Effector CD4-positive, alpha-beta T cell (primary cell): ENCODE measurements at regions not wholly inside any gene's neighbourhood (a gene's known extent, or its start where the extent isn't known, plus 50 kb on each side); places are given as distances from the start of the nearest gene placed in this dataset.
"Not testable (repeated sequence)": the region's sequence is repeated elsewhere in the genome, so short reads cannot be mapped to it uniquely, and the experiment has no call there.

Source experiments
- DNase-seq: peaks from one replicate; pipeline ENCODE4 v3.0.0-alpha.2; 2020

DNA sequence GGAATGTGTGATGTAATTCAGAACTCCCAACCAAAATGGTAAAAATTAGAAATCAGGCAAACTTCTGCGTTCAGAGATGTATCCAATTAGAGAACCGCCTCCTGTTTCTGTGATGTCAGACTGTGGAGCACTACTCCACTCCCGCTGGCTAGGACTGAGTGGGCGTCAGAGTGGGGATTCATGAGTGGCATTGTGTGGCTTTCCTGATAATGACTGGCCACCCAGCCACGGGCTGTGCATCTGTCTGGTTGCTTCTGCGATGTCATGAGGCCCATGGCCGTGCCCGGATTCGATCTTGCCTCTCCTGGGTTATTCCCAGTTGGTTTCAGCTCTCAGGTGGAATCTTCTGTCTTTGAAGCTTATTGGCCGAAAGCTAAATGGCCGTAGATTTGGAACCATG, 87.1 kb upstream of the KCNA1 start:
- no peak for DNase-seq

DNA sequence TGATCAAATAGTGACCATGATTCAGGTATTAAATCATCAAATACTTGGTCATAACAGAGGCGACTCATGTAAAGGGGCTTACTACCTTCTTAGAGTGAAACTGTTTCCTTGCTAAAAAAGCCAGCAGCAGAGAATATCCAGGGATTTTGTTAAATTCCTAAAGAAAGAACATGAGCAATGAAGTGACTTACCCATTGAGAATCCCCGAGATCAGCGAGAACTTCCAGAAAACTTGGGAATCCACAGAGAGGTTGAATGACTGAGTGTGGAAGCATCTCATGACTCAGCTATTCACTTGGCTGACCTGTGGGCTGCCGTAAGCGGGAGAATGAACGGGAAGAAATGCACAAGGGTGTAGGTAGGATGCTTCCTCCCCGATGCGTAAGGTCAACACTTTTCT, 85.3 kb upstream of the KCNA1 start:
- no peak for DNase-seq

DNA sequence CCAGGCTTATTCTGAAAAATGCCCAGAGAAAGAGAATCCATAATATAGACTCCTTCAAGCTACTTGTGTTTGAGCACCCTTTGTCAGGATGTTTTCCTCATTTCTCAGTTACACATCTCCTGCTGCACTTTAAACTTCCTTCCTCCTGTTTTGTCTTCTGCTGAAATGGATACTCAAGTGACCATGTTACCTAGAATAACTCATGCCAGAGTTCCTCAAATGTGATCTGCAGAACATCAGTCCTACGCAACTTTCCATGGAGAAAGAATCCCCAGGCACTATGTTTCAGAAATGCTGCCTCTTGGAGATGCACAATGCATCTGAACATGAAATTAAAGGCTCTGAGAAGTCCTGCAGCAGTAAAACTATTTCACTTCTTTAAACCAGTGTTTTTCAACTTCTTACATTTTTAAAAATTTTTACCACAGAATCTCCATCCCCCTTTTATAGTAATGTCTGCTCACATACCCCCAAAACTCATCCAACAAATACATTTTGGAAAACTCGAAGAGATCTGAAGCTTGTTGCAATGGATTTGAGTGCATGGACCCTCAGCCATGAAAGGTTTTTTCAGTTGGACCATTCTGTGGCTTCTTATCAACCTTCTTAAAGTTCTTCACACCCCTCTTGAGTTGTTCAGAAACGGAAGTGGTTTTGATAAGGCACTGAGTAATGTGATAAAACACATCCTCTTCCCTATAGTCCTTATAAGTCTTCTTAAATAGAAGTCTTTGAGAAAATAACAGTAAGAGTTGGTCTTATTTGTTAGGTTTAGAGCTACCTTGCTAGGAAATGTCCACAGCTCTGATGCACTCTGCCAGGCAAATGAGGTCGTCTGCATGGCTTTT, 84.5 kb upstream of the KCNA1 start:
- no peak for DNase-seq

DNA sequence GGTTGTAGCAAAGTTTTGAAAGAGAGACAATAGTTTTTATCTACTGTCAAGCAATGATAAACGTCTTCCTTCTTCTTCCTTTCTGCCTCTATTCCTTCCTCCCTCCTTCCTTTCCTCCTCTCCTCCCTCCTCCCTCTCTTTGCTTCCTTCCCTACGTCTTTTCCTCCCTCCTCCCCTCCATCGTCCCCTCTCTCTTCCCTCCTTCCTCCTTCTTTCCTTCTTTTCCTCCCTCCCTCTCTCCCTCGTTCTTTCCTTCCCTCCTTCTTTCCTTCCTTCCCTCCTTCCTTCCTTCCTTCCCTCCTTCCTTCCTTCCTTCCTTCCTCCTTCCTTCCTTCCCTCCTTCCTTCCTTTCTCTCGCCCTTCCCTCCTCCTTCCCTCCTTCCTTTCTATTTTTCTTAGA, 82.8 kb upstream of the KCNA1 start:
- no peak for DNase-seq

DNA sequence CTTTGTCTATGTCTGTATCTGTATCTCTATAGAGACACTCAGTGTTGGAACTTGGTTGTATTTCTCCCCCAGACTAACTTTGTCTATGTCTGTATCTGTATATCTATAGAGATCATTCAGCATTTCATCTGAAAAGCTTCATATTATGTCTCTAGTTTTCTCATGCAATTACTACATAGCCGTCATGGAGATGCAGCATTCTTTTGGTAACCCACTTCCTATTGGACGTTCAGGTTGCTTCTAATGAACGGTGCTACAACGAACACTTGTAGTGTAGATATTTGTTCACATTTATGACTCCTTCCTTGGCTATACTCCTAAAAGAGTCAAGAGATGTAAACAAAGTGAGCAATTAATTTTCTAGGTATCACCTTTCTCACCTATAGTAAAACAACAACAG, 81.5 kb upstream of the KCNA1 start:
- no peak for DNase-seq

DNA sequence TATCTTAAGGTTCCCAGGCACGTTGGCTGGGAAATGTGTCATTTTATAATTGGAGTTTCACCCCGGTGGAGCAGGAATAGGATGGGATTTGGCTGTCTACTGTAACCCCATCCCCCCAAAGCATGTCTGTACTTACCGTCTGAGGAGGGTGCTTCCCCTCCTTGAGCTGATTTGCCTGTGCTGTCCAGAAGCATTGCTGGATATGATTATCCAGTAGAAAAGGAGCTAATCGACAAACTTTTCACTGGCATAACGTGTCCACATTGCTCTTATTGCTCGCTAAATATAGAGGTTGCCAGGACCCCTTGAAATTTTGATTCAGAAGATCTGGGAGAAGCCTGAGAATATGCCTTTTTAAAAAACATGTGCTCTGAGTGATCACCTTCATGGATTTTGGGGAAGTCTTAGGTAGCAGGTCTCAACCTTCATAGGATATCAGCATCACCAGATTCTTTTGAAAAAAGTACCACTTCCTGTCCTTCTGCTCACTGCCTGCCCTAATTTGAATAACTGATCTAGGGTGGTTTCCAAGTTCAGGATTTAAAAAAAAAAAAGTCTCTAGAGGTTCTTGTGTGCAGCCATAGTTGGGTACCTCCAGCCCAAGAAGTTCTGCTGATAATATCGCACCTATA, 80.4 kb upstream of the KCNA1 start:
- no peak for DNase-seq

DNA sequence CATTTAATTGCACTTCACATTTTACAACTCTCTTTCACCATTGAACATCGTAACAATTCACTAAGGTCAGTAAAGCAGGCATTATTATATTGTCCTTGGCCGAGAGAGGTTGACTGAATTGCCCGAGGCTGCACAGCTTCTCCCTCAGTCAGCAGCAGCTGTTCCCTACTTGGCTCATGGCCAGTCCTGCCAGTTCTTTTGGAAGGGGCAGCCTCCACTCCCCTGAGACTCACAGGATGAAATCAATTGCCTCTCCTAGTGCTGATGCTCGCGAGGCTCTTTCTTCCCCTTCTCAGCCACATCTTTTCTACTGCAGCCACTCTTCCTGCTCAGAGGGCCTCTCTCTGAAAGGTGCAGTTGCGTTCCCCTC, 79.9 kb upstream of the KCNA1 start:
- DNase-seq, result no peak

DNA sequence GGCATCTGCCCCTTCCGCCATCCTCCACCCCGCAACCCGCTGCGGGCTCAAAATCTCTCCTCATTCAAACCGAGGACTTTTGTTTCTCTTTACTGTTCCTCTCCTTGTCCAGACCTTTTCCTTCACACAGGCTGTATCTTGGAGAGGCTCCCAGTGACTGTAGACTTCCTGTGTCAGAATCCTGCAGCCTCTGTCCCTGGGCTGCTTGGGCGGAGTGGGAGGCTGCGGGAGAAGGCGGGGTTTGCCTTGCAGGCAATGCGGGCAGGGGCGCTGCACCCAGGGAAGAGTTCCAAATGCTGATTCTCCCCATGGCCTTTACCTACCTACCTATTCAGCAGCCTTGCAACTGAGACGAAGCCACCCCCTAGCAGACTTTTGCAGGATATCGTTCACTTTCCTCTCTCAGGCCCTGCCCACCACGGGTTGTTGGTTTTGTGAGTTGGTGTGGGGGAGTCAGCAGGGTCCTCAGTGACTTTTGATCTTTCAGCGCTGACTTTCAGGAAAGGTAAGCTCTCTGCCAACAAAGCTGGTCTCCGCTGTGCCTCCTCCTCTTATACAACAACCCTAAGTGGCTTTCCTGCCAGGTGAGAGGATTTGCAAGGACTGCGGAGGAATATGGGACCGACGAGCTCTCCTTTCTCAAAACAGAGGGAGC, 79.0 kb upstream of the KCNA1 start:
- DNase-seq, result no peak

DNA sequence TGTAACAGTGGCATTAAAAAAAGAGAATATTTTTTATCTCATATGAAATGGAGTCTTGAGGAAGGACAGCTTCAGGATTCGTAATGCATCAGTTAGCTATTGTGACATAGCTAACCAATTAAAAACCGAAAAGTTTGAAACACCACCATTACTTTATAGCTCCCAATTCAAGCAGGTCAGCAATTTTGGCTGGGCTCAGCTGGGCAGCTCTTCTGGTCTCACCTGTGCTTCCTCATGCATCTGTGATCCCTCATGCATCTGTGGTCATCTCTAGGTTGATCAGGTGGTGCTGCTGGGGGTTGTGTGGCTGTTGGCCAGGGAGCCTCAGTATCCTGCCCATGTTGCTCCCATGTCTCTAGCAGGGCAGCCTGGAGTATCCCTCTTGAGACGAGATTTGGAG, 76.7 kb upstream of the KCNA1 start:
- DNase-seq, result no peak

DNA sequence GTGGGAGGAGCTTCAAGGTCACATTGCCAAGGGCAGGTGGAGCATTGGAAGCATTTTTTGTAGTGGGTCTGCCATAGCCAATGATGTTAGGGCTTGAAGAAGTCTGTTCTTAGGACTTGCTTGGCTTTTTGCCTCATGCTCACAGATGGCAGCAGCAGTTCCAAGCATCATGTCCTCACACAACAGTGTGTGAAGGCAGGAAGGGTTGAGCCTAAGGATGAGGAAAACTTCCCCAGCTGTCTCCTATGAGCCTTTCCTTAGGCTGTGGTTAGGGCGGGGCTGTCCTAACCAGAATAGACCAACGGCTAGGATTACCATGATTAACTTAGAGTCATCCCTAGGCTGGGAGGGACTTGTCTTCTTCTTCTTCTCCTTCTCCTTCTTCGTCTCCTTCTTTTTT, 76.2 kb upstream of the KCNA1 start:
- DNase-seq, result no peak

DNA sequence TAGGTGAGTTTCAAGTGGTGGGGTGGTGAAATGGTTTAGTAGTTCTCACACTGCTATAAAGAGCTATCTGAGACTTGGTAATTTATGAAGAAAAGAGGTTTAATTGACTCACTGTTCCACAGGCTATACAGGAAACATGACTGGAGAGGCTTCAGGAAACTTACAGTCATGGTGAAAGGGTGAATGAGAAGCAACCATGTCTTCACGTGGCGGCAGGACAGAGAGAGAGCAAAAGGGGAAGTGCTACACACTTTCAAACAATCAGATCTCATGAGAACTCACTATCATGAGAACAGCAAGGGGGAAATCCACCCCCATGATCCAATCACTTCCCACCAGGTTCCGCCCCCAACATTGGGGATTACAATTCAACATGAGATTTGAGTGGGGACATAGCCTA, 67.3 kb upstream of the KCNA1 start:
- not testable (repeated sequence) for DNase-seq

DNA sequence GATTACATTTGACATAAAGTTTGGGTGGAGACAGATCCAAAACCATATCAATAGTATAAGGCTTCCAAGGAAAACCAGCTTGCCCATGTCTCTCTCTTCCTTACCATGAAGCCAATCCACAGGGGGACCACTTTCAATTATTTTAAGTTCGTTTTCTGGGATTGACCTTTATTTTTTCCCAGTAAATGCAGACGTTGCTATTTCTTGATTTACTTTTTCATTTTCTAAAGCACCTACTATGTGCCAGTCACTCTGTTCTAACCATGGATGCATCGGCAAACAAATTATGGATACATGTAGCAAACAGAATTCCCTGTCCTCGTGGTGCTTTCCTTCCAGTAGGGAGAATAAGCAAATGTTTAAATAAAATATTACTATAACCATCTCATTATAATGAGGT, 65.8 kb upstream of the KCNA1 start:
- DNase-seq, result no peak

DNA sequence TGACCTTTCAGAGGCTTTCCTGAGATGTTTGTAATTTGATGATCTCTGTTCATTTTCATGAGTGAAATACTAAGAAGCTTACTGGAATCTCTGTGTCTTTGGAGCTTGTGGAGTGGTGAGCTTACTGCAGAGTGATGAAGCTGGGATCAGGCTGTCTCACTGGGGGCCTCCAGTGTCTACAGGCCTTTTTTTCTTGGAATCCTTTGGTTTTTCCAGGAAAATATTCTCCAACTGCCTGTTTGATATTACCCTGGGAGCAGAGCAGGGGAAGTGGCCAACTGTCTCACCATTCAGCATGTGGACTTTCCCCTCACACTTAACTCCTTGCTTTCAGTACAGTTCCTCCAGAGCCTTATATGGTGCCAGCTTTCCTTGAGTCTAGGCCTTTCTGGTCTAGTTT, 62.0 kb upstream of the KCNA1 start:
- no peak for DNase-seq

DNA sequence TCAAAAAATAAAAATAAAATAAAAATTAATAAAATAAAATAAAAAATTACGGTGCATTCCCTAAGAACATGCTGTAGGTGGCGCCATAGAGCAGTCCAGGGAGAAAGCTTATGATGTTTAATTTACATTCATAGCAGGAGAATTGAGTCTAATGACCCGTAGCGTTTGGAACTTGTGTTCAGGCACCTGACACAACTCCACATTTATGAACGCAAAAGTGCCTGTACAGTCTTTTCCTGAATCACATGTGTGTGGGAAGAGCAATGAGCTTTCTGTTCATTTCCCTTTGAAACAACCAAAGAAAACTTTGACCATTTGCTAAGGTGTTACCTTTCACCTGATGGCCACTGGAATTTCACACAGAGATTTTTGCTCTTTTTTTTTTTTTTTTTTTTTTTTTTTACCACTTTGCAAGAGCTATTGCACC, 60.6 kb upstream of the KCNA1 start:
- no peak for DNase-seq

DNA sequence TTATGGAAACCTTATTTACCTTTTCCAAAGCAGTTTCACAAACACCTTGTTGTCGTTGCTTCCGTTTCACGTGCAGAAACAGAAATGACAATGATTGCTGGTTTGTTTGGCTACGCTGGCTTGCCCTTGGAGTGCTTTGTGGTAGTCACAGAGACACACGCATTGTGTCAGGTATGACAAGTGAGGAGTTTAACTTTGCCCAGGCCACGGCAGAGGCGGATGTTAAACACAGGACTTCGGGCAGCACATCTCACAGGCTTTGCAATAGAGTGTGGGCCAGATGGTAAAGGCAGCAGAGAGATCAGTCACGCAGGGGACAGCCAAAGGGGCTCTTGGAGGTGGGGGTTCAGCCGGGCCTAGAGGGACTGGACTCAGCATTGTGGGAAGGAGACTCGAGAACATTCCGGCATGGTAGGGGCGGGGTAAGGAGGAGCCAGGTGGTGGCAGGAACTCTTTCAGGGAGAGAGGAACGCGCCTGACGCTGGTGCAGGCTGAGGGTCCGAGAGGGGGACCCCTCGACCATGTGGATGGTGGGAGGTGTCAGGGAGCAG, 59.8 kb upstream of the KCNA1 start:
- DNase-seq, result no peak

DNA sequence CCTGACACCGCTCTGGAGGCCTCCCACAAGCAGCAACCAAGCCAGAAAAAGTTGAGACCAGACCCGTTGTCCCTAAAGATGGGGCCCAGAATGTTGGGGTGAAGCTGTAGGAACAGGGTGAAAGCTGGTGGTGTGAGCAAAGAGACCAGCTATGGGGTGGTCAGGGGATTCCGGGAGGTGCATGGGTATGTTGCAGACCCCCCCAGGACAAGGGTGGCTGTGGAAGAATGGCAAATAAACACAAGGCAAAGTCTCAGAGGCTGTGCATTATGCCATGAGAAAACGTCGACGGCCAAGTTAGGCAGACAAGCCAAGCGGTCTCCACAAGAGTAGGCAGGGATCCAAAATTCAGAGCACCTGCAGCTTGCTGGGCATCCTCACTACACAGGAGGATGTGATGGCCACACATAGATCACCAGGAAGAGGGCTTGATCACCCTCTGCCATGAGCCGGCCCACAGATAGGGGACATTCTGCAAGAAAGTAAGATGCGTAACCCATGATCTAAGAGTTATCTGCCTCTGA, 58.8 kb upstream of the KCNA1 start:
- no peak for DNase-seq

DNA sequence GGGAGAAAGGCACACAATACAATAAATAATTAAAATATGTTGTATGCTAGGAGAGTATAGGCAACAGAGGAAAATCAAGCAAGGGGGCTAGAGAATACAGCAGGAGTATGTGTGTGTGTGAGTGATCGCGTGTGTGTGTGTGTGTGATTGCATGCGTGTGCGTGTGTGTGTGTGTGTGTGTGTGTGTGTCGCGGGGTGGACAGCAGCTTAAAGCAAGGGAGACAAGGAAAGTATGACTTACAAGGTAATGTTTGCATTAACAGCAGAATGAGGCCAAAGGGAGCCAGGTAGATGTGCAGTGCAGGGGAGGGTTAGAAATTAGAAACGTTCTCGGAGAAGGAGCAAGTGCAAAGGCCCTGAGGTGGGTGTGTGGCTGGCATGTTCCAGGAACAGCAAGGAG, 57.4 kb upstream of the KCNA1 start:
- no peak for DNase-seq

DNA sequence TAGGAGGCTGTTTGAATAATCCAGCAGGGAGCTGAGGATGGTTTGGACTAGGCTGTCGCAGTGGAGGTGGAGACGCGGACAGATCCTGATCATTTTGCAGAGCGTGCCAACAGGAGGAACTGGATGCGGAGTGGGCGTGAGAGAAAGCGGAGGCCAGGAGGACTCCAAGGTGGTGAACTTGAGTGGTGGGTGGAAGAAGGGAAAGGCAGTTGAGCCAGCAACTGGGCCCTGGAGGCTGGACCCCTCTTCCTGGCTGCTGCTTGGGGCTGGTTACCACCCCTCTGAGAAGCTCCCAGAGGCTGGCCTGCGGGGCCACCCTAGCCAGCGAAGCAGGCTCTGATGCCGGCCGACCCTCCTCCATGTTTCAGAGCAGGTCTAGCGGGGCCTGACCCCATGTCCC, 56.8 kb upstream of the KCNA1 start:
- DNase-seq, result no peak

DNA sequence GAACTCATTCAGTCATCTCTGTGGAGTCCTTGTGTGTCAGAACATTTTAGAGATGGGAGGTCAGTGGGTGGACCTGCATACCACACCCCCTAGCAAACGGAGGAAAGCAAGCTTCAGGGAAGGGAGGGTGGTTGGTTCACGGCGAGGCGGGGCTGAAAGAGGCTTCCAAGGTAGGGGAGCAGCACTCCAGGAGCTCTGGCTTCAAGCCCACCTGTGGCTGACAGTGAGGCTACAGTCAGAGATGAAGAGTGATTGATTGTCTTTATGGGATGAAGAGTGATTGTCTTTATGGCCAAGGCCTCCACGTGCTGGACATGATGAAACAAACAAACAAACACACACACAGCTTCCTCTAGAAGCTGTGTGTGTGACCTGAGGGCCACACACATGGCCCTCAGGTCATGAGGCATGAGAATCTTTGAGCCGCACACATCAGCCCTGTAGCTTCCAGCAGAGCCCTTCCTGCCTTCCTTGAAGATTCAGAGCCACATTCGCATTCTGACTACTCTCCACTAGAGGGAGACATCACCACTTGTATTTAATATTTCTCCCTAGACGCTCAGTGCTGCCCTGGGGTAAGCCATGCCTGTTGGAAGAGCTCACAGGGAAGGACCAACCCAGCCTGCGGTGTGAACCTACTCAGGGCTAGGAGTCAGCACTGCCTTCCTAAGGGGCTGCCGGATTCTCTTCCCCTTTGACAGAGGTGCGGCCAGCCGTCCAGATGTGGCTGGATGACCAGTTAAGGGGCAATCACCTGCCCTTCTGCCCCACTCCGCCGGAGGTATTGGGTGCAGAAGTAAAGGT, 54.4 kb upstream of the KCNA1 start:
- DNase-seq, result peak; percentile 38

DNA sequence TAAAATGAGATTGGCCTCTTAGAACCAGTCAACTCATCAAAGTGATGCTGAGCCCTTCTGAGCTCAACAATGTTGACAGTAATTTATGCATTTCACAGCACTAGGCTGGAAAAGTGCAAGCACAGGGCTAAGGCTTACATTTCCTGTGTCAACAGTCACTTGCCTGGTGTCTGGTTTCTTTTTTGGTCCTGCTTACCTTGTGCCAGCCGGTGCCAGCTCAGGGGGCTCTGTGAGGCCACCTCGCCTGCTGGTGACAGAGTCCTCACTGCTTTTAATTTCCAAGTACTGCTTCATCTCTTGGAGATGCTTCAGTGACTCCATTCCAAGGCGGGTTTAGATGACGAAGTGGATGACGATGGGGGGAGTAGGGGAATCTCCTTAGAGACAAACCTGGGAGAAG, 53.1 kb upstream of the KCNA1 start:
- no peak for DNase-seq

DNA sequence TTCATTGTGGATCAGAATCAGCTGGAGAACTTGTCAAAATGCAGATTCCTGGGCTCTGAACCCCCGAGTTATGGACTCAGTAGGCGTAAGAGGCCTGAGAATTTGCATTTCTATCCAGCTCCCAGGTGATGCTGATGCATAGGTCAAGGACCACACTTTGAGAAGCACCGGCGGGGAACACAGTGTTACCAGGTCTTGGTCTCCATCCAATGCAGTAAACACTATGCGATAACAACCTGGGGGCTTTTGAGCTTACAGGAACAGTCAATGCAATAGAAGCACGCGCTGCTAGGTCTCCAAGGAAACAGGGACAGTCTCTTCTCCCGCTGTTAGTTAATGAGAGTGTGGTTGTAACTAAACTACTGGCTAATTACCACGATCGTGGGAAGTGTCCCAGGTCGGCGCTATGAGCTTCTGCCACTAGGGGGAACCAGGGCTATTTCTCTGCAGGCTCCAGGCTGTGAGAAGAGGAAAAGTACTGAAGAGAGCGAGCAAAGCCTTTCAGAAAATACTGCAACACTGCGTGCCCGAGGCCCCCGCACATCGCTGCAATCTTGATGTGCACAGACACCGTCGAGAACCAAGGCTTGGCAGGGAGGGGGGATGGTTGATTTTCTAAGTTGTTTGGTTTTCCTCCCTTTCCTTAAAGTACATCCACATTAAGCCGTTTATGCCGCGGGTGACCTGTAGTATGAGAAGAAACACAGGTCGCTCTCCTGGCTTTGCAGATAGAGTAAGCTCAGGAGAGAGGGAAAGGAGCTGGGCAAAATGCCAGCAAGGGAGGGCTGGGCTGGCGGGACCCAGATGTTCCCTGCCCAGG, 52.0 kb upstream of the KCNA1 start:
- peak; percentile 60 for DNase-seq

DNA sequence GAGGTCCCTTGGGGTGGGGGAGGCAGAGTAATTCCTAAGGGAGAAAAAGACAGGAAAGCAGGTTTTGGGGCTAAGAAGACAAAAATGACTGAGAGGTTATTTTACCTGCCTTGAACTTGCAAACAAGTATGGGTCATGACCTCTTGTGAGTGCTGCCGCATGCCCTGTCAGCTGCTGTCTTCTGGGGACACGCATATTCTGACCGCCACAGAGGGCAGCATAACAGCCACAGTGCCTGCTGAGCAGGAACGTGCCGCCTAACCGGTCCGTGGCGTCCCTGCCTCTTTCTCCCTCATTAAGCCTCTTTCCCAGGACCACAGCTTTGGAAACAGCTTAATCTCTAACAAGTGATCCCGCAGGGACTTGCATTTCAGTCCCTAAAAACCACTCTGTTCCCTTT, 51.3 kb upstream of the KCNA1 start:
- DNase-seq, result no peak
